ENCODE measurements at regions not wholly inside any gene's neighbourhood (a gene's known extent, or its start where the extent isn't known, plus 50 kb on each side); places are given as distances from the start of the nearest gene placed in this dataset.

- no peak for DNase-seq (ENCODE audit: low spot score)
These were observed 169.6 kb upstream of the SIX2 start for GRCh38 chr2:45178854-45179253.

GRCh38 chr2:45178359-45178758 lies 169.1 kb upstream of the SIX2 start:
- DNase-seq (ENCODE audit: low spot score) = no peak

DNA sequence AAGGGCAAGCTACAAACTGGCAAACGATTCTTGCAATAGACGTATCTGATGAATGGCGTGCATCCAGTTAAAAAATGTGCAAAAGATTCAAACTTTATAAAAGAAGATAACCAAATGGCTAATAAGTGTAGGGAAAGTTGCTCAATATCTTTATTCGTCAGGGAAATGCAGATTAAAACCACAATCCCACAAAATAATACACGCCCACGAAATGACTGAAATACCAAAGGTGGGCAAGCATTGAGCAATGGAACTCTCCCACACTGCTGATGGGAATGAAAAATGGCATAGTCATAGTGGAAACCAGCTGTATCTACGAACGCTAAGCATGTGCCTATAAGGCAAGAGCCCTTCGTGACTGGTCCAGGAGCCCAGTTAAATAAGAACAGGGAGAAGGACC lies 168.6 kb upstream of the SIX2 start:
- DNase-seq (ENCODE audit: low spot score) = no peak

- DNase-seq (ENCODE audit: low spot score) = no peak
These were observed 167.1 kb upstream of the SIX2 start for GRCh38 chr2:45176390-45176789.

DNA sequence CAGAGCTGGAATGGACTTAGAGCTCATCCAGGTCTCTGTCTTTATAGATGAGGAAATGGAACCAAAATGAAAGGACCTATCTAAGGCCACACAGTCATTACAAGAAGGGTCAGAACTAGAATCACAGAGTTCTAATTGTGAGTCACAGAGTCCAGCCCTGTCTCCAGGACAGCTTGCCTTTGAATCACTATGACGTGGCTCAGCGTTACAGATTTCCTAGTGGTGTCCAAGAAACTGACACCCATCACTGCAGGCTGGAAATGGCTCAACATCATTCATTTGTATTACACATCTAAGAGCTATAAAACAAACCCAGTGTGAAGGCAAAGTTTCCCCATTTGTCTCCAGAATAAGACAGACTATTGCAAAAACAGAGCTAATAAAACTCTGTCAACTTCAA lies 164.3 kb upstream of the SIX2 start:
- no peak for DNase-seq (ENCODE audit: low spot score)

DNA sequence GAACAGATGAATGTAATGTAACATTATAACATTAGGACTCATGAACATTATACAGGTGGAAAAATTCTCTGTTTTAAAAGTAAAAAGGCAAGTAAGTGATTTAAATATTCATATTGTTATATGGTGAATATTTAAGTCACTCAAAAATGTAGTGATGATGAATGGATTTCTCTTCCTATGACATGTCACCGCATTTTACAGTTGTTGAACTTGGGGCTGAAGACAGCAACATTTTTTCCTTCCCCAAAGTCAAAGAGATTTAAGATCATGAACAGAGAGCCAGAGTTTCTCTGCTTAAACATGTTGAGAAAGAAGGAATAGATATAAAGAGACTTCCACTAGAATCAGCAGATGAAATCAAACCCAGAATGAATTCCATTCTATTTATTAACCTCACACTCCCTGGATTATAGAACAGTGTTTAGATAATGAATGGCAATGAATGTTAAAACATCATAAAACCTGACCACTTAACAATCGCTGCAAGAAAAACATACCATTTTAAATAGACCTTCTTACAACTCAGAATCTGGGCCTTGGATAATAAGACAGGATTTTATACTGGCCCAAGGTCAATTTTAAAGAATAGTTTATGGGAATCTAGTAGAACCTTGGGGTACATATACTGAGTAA lies 163.6 kb upstream of the SIX2 start:
- no peak for DNase-seq (ENCODE audit: low spot score)

DNA sequence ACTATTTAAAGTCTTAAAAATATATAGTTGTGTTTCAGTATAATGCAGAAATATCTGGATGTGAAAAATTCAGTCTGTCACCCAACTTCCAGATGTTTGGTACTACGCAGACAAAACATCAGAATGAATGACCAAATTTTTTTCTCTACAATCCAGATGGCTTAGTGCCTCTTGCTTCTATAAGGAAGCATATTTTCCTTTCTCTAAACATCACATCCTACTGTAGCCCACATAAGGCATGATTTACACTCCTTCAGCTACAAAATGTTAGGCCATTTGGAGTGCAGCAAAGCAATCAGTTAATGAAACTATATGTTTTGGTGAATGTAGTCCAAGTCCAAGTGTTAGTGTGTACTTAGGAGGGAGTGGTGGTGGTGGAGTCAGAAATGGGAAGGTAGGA lies 162.9 kb upstream of the SIX2 start:
- DNase-seq (ENCODE audit: low spot score) = no peak

- DNase-seq (ENCODE audit: low spot score) = no peak
These were observed 161.9 kb upstream of the SIX2 start for GRCh38 chr2:45171136-45171501.

DNA sequence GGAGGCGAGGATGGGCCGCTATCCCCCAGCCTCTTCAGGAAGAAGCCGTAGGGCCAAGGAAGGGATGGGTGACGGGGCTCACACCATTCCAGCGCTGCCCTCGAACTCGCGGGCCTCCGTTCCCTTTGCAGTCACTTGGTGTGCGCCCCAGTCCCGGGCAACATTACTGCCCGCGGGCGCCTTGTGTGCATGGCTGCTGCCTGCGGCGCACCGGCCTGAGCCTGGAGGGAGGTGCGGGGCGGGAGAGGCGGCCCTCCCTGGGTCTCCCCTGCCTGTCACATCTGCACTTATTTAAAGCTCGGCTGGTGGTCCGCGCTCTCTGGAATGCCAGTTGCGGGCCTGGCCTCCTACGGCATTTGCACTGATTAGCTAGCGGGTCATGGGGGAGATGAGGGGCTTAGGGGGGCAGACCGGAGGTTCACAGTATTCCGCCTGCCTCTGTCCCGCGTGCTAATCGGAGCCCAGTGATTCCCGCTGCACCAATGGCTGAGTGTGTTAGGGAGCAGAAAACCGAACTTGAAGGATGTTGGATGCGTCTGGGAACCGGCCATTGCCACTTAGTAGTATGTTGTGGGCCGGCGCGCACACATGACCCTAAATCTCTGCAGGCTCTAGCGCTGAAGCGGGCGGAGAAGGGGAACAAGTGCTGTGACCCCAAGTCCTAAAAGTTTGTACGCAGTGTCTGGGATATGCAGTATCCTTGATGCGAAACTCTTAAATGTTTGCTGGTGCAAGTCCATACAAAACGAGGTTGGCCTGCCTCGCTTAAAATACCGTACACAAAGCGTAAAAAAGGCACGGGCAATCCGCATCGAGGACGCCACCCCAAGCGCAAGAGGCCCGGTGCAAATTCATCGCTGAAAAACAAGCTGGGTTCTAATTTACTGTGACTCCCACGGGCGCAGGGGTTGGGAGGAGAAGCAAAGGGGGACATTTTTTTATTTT lies 161.2 kb upstream of the SIX2 start:
- no peak for DNase-seq (ENCODE audit: low spot score)

- DNase-seq (ENCODE audit: low spot score) = no peak
These were observed 160.3 kb upstream of the SIX2 start for GRCh38 chr2:45169339-45170190.

DNA sequence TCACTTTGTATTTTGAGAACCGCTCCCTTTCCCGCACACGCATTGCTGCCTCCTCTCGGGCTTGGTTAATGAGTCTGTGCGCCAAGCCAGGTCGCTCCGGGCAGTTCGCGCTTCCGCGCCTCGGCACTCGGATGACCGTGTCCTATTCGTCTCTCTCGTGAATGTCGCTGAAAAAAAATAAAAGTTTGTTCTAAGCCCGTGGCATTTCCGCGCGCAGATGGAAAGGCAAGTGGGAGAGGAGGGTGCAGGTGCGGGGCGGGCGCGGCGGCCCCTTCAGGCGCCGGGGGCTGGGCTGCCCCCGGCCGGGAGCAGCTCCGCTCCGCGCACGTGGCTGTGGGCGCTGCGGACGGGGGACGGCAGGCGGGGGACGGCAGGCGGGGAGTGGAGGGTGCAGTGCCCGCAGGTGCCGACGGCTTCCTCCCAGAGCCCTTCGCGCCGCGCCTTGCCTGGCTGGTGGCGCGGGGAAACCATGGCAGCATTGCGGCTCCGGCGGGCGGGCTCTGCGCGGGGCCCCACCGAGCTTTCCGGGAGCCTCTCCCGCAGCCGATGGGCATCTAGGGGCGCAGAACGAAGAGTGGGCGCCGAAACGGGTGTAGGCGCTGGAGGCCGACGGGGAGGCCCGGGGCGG lies 159.6 kb upstream of the SIX2 start:
- DNase-seq (ENCODE audit: low spot score) = no peak

DNA sequence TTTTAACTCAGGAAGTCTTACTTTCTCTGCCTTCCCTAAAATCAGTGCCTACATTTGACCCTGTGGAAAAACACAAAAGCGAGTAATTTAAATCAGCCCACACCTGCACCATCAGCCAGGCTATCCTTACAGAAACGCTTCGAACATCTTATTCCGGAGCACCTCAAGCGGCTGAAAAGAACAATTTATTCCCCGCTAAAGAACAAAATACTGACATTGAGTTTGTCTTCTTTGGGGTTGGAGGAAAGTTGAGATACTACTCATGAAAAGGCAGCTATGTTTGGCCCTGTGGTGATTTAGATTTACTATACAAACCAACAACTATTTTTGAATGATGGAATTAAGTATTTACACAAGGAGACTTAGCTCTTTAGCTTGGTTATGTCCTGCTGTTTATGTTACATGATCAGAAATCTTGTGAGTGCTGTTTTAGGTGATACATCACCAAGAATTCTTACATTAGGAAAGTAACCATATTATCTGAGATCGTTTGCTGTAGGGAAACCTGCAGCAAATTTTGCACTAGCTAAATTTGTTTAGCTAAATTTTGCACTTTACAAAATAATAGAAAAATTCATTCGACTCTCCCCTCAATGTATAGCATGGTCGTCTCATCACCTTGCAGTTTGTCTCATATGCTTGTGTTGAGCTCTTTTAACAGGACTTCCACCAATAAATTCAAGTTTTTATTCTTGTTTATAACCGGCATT lies 158.8 kb upstream of the SIX2 start:
- DNase-seq (ENCODE audit: low spot score) = no peak

GRCh38 chr2:45166229-45166890 lies 157.1 kb upstream of the SIX2 start:
- no peak for DNase-seq (ENCODE audit: low spot score)

GRCh38 chr2:45162711-45163110 lies 153.5 kb upstream of the SIX2 start:
- no peak for DNase-seq (ENCODE audit: low spot score)

GRCh38 chr2:45156605-45157004 lies 147.4 kb upstream of the SIX2 start:
- DNase-seq (ENCODE audit: low spot score) = no peak

GRCh38 chr2:45154606-45155155 lies 145.4 kb upstream of the SIX2 start:
- no peak for DNase-seq (ENCODE audit: low spot score)

DNA sequence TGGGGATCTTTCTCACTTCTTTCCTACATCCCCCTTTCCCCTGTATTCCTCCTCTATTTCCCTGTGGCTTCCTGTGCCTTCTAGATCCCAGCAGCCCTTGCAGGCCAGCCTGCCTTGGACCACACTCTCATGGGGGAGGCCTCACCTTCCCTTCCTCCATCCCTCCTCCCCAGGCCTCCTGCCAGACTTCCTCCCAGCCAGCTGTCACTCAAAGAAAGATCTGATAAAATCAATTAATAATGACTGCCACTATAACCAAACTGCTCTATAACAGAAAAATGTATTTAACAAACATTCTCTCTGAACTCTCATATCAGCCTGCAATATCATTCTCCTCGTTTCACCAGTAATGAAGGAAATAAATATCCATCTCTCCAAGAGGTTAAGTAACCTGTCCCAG lies 144.9 kb upstream of the SIX2 start:
- no peak for DNase-seq (ENCODE audit: low spot score)

DNA sequence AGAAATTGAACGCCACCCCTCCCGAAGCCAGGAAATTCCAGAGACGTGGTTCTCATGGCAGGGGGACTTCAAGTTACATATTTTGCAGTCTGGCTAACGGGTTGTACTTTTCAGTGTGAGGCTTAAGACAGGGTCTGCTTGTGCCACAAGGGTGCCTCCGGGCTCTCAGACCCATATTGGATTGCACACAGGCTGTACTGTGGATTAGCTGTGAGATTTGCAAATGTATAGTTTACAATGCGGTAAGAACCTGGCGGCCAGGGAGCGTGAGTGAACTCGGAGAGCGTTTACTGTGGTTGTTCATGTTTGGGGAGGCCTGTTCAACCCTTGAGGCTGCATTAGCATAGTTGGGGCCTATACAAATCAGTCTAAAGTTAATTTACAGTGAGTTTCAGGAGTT lies 143.9 kb upstream of the SIX2 start:
- no peak for DNase-seq (ENCODE audit: low spot score)

- no peak for DNase-seq (ENCODE audit: low spot score)
These were observed 143.4 kb upstream of the SIX2 start for GRCh38 chr2:45152691-45153090.

DNA sequence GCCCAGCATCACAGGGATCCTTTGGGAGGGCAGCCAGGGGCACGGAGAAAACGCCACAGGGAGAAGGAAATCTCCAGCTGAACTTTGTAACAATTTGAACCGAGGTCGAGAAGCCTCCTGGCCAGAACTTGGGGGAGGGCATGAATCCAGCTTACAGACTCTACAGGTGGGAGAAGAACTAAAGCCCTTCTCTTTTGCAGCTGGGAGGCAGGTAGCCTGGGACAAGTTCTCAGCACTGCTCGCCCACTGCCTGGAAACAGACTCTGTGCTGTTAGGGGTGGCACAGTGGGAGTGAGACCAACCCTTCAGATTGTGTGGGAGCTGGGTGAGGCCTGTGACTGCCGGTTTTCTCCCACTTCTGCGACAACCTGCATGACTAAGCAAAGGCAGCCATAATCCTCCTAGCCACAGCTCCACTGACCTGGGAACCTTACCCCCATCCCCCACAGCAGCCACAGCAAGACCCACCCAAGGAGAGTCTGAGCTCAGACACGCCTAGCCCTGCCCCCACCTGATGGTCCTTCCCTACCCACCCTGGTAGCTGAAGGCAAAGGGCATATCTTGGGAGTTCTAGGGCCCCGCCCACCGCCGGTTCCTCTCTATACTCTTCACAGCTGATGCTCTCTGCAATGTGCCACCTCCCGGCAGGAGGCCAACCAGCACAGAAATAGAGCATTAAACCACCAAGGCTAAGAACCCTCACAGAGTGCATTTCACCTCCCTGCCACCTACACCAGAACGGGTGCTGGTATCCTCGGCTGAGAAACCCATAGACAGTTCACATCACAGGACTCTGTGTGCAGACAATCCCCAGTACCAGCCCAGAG lies 136.0 kb upstream of the SIX2 start:
- no peak for DNase-seq (ENCODE audit: low spot score)
